G401 (cell line): ENCODE measurements at regions not wholly inside any gene's neighbourhood (a gene's known extent, or its start where the extent isn't known, plus 50 kb on each side); places are given as distances from the start of the nearest gene placed in this dataset.
A peak's percentile ranks its signal among the peaks of the same experiment; 100 is the strongest.

ENCODE experiments used
- DNase-seq: peaks from one replicate; pipeline ENCODE4 v3.0.0-alpha.2; 2015; ENCODE audit warnings: low spot score
- in situ Hi-C: cut with HindIII; loops from 2 replicates; pipeline ENCODE4 v1.10.0; 2016; ENCODE audit warnings: low sequenced_read_pairs, mixed read lengths

GRCh38 chr15:87522997-87523396 is 733.5 kb downstream of the NTRK3 start:
- DNase-seq, result no peak
- in situ Hi-C loops, result no loop called here

GRCh38 chr15:87518957-87519356 is 737.6 kb downstream of the NTRK3 start:
- in situ Hi-C loops, result no loop called here
- DNase-seq, result no peak

GRCh38 chr15:87508086-87508485 is 748.5 kb downstream of the NTRK3 start:
- in situ Hi-C loops, result no loop called here
- DNase-seq, result no peak

- in situ Hi-C loops, result no loop called here
- DNase-seq, result no peak
Measured at GRCh38 chr15:87502173-87502572, 754.4 kb downstream of the NTRK3 start.

- in situ Hi-C loops, result no loop called here
- no peak for DNase-seq
Measured at GRCh38 chr15:87500240-87500639, 756.3 kb downstream of the NTRK3 start.

- peak; percentile 15 for DNase-seq
- in situ Hi-C loops, result no loop called here
Measured at GRCh38 chr15:87498560-87498959, 758.0 kb downstream of the NTRK3 start.

GRCh38 chr15:87496795-87497194 is 759.7 kb downstream of the NTRK3 start:
- in situ Hi-C loops, result no loop called here
- no peak for DNase-seq

GRCh38 chr15:87496109-87496508 is 760.4 kb downstream of the NTRK3 start:
- in situ Hi-C loops, result no loop called here
- DNase-seq, result no peak

GRCh38 chr15:87493803-87494202 is 762.7 kb downstream of the NTRK3 start:
- in situ Hi-C loops, result no loop called here
- DNase-seq, result no peak

GRCh38 chr15:87492321-87492720 is 764.2 kb downstream of the NTRK3 start:
- in situ Hi-C loops, result no loop called here
- DNase-seq, result no peak

GRCh38 chr15:87490666-87491065 is 765.9 kb downstream of the NTRK3 start:
- in situ Hi-C loops, result no loop called here
- DNase-seq, result no peak

- in situ Hi-C loops, result no loop called here
- no peak for DNase-seq
Measured at GRCh38 chr15:87489902-87490665, 766.5 kb downstream of the NTRK3 start.

- in situ Hi-C loops, result no loop called here
- no peak for DNase-seq
Measured at GRCh38 chr15:87489456-87489855, 767.1 kb downstream of the NTRK3 start.

- in situ Hi-C loops, result no loop called here
- DNase-seq, result no peak
Measured at GRCh38 chr15:87487484-87487883, 769.1 kb downstream of the NTRK3 start.

- no peak for DNase-seq
- in situ Hi-C loops, result no loop called here
Measured at GRCh38 chr15:87483468-87483867, 773.1 kb downstream of the NTRK3 start.

- in situ Hi-C loops, result no loop called here
- no peak for DNase-seq
Measured at GRCh38 chr15:87481126-87481525, 775.4 kb downstream of the NTRK3 start.

- no peak for DNase-seq
Measured at GRCh38 chr15:87478687-87479072, 777.9 kb downstream of the NTRK3 start.

GRCh38 chr15:87477737-87478686 is 778.5 kb downstream of the NTRK3 start:
- in situ Hi-C loops, result no loop called here
- DNase-seq, result peak; percentile 27

More at GRCh38 chr15:87478687-87479072, 777.9 kb downstream of the NTRK3 start:
- in situ Hi-C loops, result no loop called here

GRCh38 chr15:87477026-87477425 is 779.5 kb downstream of the NTRK3 start:
- in situ Hi-C loops, result no loop called here
- no peak for DNase-seq

- DNase-seq, result no peak
- in situ Hi-C loops, result no loop called here
Measured at GRCh38 chr15:87470923-87471322, 785.6 kb downstream of the NTRK3 start.
